ENCODE measurements at regions not wholly inside any gene's neighbourhood (a gene's known extent, or its start where the extent isn't known, plus 50 kb on each side); places are given as distances from the start of the nearest gene placed in this dataset.

GRCh38 chr3:74377669-74378068 is 236.8 kb downstream of the CNTN3 start:
- TF ChIP-seq CTCF (IDR thresholded peaks at IDR 0.05) (no peak), POLR2A (IDR thresholded peaks at IDR 0.05) (no peak)

Measured in esophagus squamous epithelium (tissue), 4 donors.